C4-2B (cell line): ENCODE measurements at regions not wholly inside any gene's neighbourhood (a gene's known extent, or its start where the extent isn't known, plus 50 kb on each side); places are given as distances from the start of the nearest gene placed in this dataset.

ENCODE experiments used
- ZFX ChIP-seq: fragments of 450-650 bp; IDR thresholded peaks from 2 replicates; pipeline ENCODE4 v1.6.1; 2017
- TF ChIP-seq, protein P1 (sequence below): fragments of 450-650 bp; conservative IDR thresholded peaks from 2 replicates; pipeline ENCODE4 v1.5.1; 2017; ENCODE audit warnings: mild to moderate bottlenecking

DNA sequence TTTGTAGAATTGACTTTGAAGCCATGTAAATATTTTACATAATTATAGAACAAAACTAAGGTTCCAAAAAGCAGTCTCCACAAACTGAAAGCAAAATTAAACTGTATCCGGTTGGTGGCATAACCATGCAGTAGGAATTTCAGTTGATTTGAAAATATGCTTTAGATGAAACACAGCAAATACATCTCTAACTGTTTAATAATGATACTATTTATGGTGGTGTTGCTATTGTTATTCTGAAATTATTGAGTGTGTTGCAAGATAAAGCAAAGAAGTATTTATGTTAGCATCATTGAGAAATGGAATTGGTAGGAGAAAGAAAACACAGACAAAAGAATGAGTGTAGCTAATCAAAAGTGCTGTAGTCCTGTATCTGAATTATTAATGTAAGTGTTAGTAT, 73.8 kb upstream of the MTHFD1L start:
- TF ChIP-seq, protein P1, sequence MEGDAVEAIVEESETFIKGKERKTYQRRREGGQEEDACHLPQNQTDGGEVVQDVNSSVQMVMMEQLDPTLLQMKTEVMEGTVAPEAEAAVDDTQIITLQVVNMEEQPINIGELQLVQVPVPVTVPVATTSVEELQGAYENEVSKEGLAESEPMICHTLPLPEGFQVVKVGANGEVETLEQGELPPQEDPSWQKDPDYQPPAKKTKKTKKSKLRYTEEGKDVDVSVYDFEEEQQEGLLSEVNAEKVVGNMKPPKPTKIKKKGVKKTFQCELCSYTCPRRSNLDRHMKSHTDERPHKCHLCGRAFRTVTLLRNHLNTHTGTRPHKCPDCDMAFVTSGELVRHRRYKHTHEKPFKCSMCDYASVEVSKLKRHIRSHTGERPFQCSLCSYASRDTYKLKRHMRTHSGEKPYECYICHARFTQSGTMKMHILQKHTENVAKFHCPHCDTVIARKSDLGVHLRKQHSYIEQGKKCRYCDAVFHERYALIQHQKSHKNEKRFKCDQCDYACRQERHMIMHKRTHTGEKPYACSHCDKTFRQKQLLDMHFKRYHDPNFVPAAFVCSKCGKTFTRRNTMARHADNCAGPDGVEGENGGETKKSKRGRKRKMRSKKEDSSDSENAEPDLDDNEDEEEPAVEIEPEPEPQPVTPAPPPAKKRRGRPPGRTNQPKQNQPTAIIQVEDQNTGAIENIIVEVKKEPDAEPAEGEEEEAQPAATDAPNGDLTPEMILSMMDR, result no peak
- TF ChIP-seq ZFX, result no peak
